AG04450 (cell line): ENCODE measurements at regions not wholly inside any gene's neighbourhood (a gene's known extent, or its start where the extent isn't known, plus 50 kb on each side); places are given as distances from the start of the nearest gene placed in this dataset.

Source experiments
- CTCF ChIA-PET: fragments of 300-600, 350-600 bp; formaldehyde crosslinking; extraction: SDS; loops from one replicate; lab custom pipeline; 2022; ENCODE audit warnings: antibody characterized with exemption, inconsistent platforms; lab: Charles Lee
- POLR2A ChIA-PET: fragments of 350-600 bp; formaldehyde crosslinking; extraction: SDS; loops from one replicate; lab custom pipeline; 2021; ENCODE audit warnings: antibody characterized with exemption, inconsistent platforms; lab: Yijun Ruan, JAX
- DNase-seq: peaks from one replicate; pipeline ENCODE4 v3.0.0-alpha.2; 2011; ENCODE audit warnings: low read depth, low spot score
- H3K27ac ChIP-seq: one replicate; pipeline ENCODE4 v1.5.1; 2012; ENCODE audit warnings: low read depth, low read length, control low read depth
- H3K27me3 ChIP-seq: one replicate; pipeline ENCODE4 v1.6.0; 2012; ENCODE audit warnings: low read length; ENCODE audit not compliant: control insufficient read depth, insufficient read depth
- H3K4me3 ChIP-seq: 2 replicates; pipeline ENCODE4 v1.5.1; 2011; ENCODE audit warnings: mild to moderate bottlenecking, low read depth, low read length, control low read depth
- H3K9me3 ChIP-seq: 2 replicates; pipeline ENCODE4 v1.5.1; 2012; ENCODE audit warnings: low read length; ENCODE audit not compliant: control insufficient read depth, insufficient read depth
- TF ChIP-seq, protein P1 (sequence below): IDR thresholded peaks from 2 replicates; pipeline ENCODE4 v1.5.1; 2011; ENCODE audit warnings: low read depth, low read length, control low read depth, inconsistent platforms

DNA sequence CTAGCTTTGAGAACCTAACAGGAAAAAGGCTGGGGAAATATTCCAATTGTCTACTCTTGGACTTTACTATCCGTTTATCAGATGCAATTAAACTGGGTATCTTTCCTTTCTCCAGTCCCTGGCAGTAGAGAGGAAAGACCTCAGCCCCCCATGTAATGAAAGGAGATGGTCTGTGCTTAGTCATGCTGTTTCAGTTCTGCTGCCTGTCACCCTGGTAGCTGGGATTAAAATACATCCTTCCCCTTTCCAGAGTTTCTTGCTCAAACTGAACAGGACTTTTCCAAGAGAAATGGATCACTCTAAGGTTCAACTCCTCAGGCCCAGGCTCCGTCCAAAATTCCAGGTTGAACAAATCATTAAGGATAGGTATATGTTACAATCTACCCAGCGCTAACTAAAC is 202.9 kb downstream of the PTEN start:
- TF ChIP-seq, protein P1, sequence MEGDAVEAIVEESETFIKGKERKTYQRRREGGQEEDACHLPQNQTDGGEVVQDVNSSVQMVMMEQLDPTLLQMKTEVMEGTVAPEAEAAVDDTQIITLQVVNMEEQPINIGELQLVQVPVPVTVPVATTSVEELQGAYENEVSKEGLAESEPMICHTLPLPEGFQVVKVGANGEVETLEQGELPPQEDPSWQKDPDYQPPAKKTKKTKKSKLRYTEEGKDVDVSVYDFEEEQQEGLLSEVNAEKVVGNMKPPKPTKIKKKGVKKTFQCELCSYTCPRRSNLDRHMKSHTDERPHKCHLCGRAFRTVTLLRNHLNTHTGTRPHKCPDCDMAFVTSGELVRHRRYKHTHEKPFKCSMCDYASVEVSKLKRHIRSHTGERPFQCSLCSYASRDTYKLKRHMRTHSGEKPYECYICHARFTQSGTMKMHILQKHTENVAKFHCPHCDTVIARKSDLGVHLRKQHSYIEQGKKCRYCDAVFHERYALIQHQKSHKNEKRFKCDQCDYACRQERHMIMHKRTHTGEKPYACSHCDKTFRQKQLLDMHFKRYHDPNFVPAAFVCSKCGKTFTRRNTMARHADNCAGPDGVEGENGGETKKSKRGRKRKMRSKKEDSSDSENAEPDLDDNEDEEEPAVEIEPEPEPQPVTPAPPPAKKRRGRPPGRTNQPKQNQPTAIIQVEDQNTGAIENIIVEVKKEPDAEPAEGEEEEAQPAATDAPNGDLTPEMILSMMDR: no peak
- Histone ChIP-seq H3K27ac (no peak overlapping the region), H3K4me3 (no peak overlapping the region), H3K9me3 (no peaks in the 10 kb centered on the region), H3K27me3 (no peaks in the 10 kb centered on the region)
- POLR2A ChIA-PET: no interaction called here
- no peak for DNase-seq
- CTCF ChIA-PET: no interaction called here

DNA sequence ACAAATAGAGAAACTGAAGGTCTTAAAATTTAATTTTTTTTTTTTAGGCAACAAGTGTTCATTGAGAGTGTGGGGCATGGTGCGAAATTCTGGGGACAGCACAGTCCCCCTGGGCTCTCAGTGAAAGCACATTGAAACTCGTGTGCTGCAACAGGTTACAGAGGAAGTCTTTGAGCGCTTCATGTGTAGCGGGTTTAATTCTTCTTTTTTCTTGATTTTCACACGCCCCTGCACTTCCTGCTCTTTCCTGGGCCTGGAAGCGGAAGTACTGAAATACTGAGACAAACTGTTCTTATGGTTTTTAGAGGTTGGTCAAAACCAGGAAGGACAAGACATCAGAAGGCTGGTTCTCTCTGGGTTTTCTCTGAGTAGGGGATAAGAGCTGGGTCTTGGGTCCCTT is 203.5 kb downstream of the PTEN start:
- ChIA-PET POLR2A (no interaction called here), CTCF (interaction anchor here (1.6 kb wide), 1 partner anchor 323 kb away, joined by 3 read pairs; no protein-coding TSS in a partner anchor)
- TF ChIP-seq, protein P1: no peak
- Histone ChIP-seq H3K9me3 (no peaks in the 10 kb centered on the region), H3K27ac (no peak overlapping the region), H3K27me3 (no peaks in the 10 kb centered on the region), H3K4me3 (no peak overlapping the region)
- DNase-seq: no peak

DNA sequence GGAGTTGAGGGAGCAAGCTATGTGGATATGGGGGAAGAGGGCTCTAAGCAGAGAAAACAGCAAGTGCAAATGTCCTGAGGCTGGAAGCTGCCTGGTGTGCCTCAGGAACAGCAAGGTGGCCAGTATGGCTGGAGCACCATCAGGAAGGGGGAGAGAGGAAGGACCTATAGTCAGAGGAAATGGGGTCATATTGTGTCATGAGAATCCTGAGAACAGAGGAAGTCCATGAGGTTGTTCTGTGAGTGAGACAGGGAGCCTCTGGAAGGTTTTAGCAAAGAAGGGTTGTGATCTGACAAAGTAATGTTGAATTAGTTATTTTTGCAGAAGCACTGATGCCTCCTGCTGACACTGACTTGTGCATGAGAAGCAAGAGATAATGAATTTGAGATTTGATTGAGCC is 204.3 kb downstream of the PTEN start:
- POLR2A ChIA-PET: no interaction called here
- H3K9me3 ChIP-seq: no peaks in the 10 kb centered on the region
- TF ChIP-seq, protein P1: no peak
- CTCF ChIA-PET: interaction anchor here (1.6 kb wide), 1 partner anchor 322 kb away, joined by 3 read pairs; no protein-coding TSS in a partner anchor
- H3K27ac ChIP-seq: no peak overlapping the region
- H3K27me3 ChIP-seq: no peaks in the 10 kb centered on the region
- H3K4me3 ChIP-seq: no peak overlapping the region
- DNase-seq: no peak

DNA sequence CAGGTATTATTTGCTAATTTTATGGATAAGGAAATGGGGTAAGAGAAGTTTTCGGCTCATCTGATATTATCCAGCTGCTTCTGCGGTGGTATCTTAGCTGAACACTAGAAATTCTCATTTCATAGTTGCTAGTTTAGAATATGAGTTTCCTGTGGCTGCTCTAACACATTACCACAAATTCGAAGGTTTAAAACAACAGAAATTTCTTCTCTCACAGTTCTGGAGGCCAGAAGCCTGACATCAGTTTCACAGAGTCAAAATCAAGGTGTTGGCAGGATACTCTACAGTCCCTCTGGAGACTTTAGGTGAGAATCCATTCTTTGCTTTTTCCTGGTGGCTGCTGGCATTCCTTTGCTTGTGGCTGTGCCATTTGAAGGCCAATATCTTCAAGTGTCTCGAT is 205.9 kb downstream of the PTEN start:
- no peak for DNase-seq
- POLR2A ChIA-PET: no interaction called here
- no peak overlapping the region for H3K4me3 ChIP-seq
- H3K27me3 ChIP-seq: no peaks in the 10 kb centered on the region
- H3K27ac ChIP-seq: no peak overlapping the region
- H3K9me3 ChIP-seq: no peaks in the 10 kb centered on the region
- TF ChIP-seq, protein P1: no peak
- CTCF ChIA-PET: no interaction called here

DNA sequence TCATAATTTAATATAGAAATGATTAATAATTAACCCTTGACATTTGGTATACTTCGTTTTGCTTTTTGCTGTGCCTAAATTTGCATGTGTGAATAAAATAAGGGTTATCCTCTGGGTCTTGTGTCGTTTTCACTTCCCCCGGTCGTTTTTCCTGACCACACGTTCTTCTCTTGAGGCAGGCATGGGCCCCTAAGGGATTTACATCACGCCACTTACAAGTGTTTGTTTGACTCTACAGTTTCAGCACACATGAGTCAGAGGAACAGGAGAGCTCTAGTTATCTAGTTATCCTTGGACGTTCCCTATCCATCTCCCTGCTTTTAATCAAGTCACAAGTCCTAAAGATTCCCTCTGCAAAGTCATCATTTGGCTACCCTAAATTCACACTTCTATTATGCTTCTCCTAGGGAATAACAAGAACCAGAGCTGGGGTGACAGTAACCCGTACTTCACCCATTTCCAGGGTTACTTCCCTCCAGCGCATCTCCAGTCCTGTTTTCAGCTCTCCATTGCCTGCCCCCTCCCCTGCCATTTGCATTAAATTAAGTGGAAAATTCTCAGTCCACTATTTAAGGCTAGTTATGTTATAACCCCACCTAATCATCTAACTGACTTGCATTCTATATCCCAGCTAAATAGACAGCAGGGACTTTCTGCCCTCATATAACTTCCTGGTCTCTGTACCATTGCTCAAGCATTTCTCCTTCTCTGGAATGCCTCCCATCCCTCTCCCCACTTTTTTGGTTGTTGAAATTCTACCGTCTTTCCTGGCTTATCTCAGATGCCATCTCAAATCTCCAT is 206.9 kb downstream of the PTEN start:
- POLR2A ChIA-PET: no interaction called here
- CTCF ChIA-PET: interaction anchor here (0.6 kb wide), 1 partner anchor 143 kb away, joined by 3 read pairs; no protein-coding TSS in a partner anchor
- TF ChIP-seq, protein P1: no peak

More for the DNA sequence above, 206.9 kb downstream of the PTEN start:
- DNase-seq: no peak
- Histone ChIP-seq H3K27me3 (no peaks in the 10 kb centered on the region), H3K27ac (no peak overlapping the region), H3K4me3 (no peak overlapping the region), H3K9me3 (no peaks in the 10 kb centered on the region)
